ELR (cell line): ENCODE measurements at regions not wholly inside any gene's neighbourhood (a gene's known extent, or its start where the extent isn't known, plus 50 kb on each side); places are given as distances from the start of the nearest gene placed in this dataset.

Source experiments
- DNase-seq: peaks from one replicate; pipeline ENCODE4 v3.0.0-alpha.2; 2015; ENCODE audit warnings: low read depth

- DNase-seq = no peak
Measured at GRCh38 chr1:80053613-80054012, 1047.1 kb upstream of the ADGRL4 start.

- DNase-seq = no peak
Measured at GRCh38 chr1:80050523-80050922, 1044.0 kb upstream of the ADGRL4 start.

GRCh38 chr1:80050085-80050484 is 1043.6 kb upstream of the ADGRL4 start:
- DNase-seq = no peak

GRCh38 chr1:80048716-80049115 is 1042.2 kb upstream of the ADGRL4 start:
- no peak for DNase-seq

GRCh38 chr1:80047791-80048190 is 1041.3 kb upstream of the ADGRL4 start:
- peak; percentile 36 for DNase-seq

- no peak for DNase-seq
Measured at GRCh38 chr1:80044662-80045061, 1038.1 kb upstream of the ADGRL4 start.

GRCh38 chr1:80036690-80037432 is 1030.3 kb upstream of the ADGRL4 start:
- no peak for DNase-seq

GRCh38 chr1:80023358-80023757 is 1016.8 kb upstream of the ADGRL4 start:
- peak; percentile 13 for DNase-seq

GRCh38 chr1:80021891-80022290 is 1015.4 kb upstream of the ADGRL4 start:
- DNase-seq = no peak

- DNase-seq = no peak
Measured at GRCh38 chr1:80018348-80018747, 1011.8 kb upstream of the ADGRL4 start.

GRCh38 chr1:80008934-80009333 is 1002.4 kb upstream of the ADGRL4 start:
- DNase-seq = no peak

- no peak for DNase-seq
Measured at GRCh38 chr1:80003250-80003649, 996.7 kb upstream of the ADGRL4 start.

- no peak for DNase-seq
Measured at GRCh38 chr1:79988401-79988800, 981.9 kb upstream of the ADGRL4 start.

- DNase-seq = peak; percentile 5
Measured at GRCh38 chr1:79982211-79982610, 975.7 kb upstream of the ADGRL4 start.

GRCh38 chr1:79981481-79981880 is 975.0 kb upstream of the ADGRL4 start:
- DNase-seq = no peak

- no peak for DNase-seq
Measured at GRCh38 chr1:79979346-79979745, 972.8 kb upstream of the ADGRL4 start.

- DNase-seq = no peak
Measured at GRCh38 chr1:79976287-79976686, 969.8 kb upstream of the ADGRL4 start.

- DNase-seq = no peak
Measured at GRCh38 chr1:79974659-79975058, 968.1 kb upstream of the ADGRL4 start.

GRCh38 chr1:79969886-79970285 is 963.4 kb upstream of the ADGRL4 start:
- DNase-seq = no peak

GRCh38 chr1:79966438-79966837 is 959.9 kb upstream of the ADGRL4 start:
- DNase-seq = no peak

GRCh38 chr1:79959635-79960034 is 953.1 kb upstream of the ADGRL4 start:
- DNase-seq = no peak

GRCh38 chr1:79955966-79956365 is 949.4 kb upstream of the ADGRL4 start:
- no peak for DNase-seq

GRCh38 chr1:79950511-79950910 is 944.0 kb upstream of the ADGRL4 start:
- no peak for DNase-seq

- DNase-seq = peak; percentile 1
Measured at GRCh38 chr1:79945391-79945790, 938.9 kb upstream of the ADGRL4 start.
